GM12892 (cell line): ENCODE measurements at regions not wholly inside any gene's neighbourhood (a gene's known extent, or its start where the extent isn't known, plus 50 kb on each side); places are given as distances from the start of the nearest gene placed in this dataset.

Experiments
- POLR2A ChIP-seq: IDR thresholded peaks from 2 replicates; pipeline ENCODE4 v1.6.1; 2011; ENCODE audit warnings: low read depth, low read length, control low read depth
- POLR2AphosphoS5 ChIP-seq: IDR thresholded peaks from 2 replicates; pipeline ENCODE4 v1.6.1; 2011; ENCODE audit warnings: low read depth, low read length, control low read depth
- TAF1 ChIP-seq: IDR thresholded peaks from 2 replicates; pipeline ENCODE4 v1.6.1; 2011; ENCODE audit warnings: low read depth, mild to moderate bottlenecking, control low read depth, low read length, borderline replicate concordance

GRCh38 chr6:8707369-8707768, 272.0 kb upstream of the SLC35B3 start:
- no peak for TF ChIP-seq POLR2A
- no peak for TF ChIP-seq TAF1
- no peak for TF ChIP-seq POLR2AphosphoS5
